ENCODE measurements at regions not wholly inside any gene's neighbourhood (a gene's known extent, or its start where the extent isn't known, plus 50 kb on each side); places are given as distances from the start of the nearest gene placed in this dataset.

GRCh38 chr1:239717097-239717917 lies 330.9 kb downstream of the CHRM3 start:
- in situ Hi-C loops (cut with MboI; ENCODE audit: low pct_unique_long_range_greater_than_20kb, low sequenced_read_pairs) = no loop called here
- peak; percentile 17 for DNase-seq

DNA sequence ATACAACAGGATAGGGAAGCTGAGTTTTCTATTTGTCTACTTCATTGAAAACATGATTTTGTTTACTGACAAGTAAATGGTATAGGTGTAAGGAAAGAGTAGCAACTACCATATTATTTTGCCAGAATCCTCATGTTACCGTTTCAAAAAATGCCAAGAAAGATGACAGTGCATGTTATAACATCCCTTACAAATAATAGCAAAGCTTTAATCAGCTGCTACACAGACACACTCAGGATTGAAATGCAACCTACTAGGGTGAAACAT lies 331.5 kb downstream of the CHRM3 start:
- DNase-seq = no peak
- in situ Hi-C loops (cut with MboI; ENCODE audit: low pct_unique_long_range_greater_than_20kb, low sequenced_read_pairs) = no loop called here

GRCh38 chr1:239718571-239718970 lies 332.2 kb downstream of the CHRM3 start:
- DNase-seq = peak; percentile 64
- in situ Hi-C loops (cut with MboI; ENCODE audit: low pct_unique_long_range_greater_than_20kb, low sequenced_read_pairs) = no loop called here

GRCh38 chr1:239718997-239719628 lies 332.7 kb downstream of the CHRM3 start:
- in situ Hi-C loops (cut with MboI; ENCODE audit: low pct_unique_long_range_greater_than_20kb, low sequenced_read_pairs) = no loop called here
- peak; percentile 59 for DNase-seq

GRCh38 chr1:239719642-239720258 lies 333.4 kb downstream of the CHRM3 start:
- peak; percentile 87 for DNase-seq
- in situ Hi-C loops (cut with MboI; ENCODE audit: low pct_unique_long_range_greater_than_20kb, low sequenced_read_pairs) = no loop called here

DNA sequence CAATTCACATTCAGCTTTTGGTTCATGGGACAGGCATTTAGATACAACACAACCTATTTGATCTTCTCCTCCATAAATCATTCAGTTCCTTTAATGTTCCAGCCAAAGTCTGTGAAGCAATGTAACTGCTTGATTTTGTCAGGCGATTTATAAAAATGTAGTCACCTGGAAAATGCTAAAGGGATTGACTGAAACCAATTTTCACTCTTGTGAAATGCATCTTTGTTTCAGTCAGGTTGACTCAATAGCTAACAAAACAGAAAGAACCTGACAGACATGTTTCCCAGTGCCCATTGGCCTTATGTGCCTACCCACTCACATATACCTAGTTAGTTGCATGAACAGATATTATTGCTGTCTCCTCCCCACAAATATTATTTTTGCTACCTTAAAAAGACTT lies 335.7 kb downstream of the CHRM3 start:
- in situ Hi-C loops (cut with MboI; ENCODE audit: low pct_unique_long_range_greater_than_20kb, low sequenced_read_pairs) = no loop called here
- DNase-seq = no peak

- DNase-seq = no peak
- in situ Hi-C loops (cut with MboI; ENCODE audit: low pct_unique_long_range_greater_than_20kb, low sequenced_read_pairs) = no loop called here
Measured at GRCh38 chr1:239723776-239724367, 337.5 kb downstream of the CHRM3 start.

GRCh38 chr1:239725371-239725770 lies 339.0 kb downstream of the CHRM3 start:
- DNase-seq = no peak
- in situ Hi-C loops (cut with MboI; ENCODE audit: low pct_unique_long_range_greater_than_20kb, low sequenced_read_pairs) = no loop called here

- in situ Hi-C loops (cut with MboI; ENCODE audit: low pct_unique_long_range_greater_than_20kb, low sequenced_read_pairs) = no loop called here
- DNase-seq = no peak
Measured at GRCh38 chr1:239725933-239726332, 339.6 kb downstream of the CHRM3 start.

- no peak for DNase-seq
- in situ Hi-C loops (cut with MboI; ENCODE audit: low pct_unique_long_range_greater_than_20kb, low sequenced_read_pairs) = no loop called here
Measured at GRCh38 chr1:239730378-239730777, 344.0 kb downstream of the CHRM3 start.

- DNase-seq = no peak
- in situ Hi-C loops (cut with MboI; ENCODE audit: low pct_unique_long_range_greater_than_20kb, low sequenced_read_pairs) = no loop called here
Measured at GRCh38 chr1:239731082-239731748, 344.8 kb downstream of the CHRM3 start.

GRCh38 chr1:239732770-239733169 lies 346.4 kb downstream of the CHRM3 start:
- no peak for DNase-seq
- in situ Hi-C loops (cut with MboI; ENCODE audit: low pct_unique_long_range_greater_than_20kb, low sequenced_read_pairs) = no loop called here

DNA sequence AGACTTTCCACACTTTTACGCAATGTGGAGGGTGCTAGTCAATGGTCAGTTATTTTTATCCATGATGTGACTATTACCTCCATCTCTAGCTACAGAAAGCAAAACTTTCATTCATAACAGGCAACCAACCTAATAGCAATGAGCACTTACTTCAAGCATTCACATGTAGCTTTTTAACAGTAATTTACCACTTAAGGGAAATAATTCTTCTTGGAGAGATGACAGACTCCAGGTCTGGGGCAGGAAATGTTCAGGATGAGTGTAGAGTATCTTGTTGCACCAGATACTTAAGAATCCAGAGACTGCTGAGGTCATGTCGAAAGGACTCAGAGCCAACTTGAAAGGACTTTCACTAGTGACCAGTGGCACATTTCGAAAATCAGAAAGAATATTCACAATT lies 347.6 kb downstream of the CHRM3 start:
- in situ Hi-C loops (cut with MboI; ENCODE audit: low pct_unique_long_range_greater_than_20kb, low sequenced_read_pairs) = no loop called here
- no peak for DNase-seq

- DNase-seq = no peak
- in situ Hi-C loops (cut with MboI; ENCODE audit: low pct_unique_long_range_greater_than_20kb, low sequenced_read_pairs) = no loop called here
Measured at GRCh38 chr1:239735111-239735510, 348.7 kb downstream of the CHRM3 start.

GRCh38 chr1:239736479-239736878 lies 350.1 kb downstream of the CHRM3 start:
- in situ Hi-C loops (cut with MboI; ENCODE audit: low pct_unique_long_range_greater_than_20kb, low sequenced_read_pairs) = no loop called here

DNA sequence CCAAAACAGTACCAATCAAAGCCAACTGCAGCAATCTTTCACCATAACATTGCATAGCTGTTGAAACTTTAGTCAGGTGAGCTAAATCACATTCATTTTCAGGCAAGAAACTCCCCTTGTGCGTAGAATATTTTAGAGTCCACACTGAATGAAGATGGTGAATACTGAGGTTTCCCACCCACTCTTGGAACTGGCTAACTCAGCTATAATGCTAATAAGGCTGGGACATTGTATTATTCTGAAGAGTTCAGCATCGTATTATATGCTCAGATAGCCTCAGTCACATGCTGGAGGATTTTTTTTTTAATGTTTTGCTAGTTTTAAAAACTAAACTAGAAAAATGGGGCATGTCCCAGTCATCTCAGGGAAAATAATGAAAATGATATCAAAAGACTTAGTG lies 352.3 kb upstream of the FMN2 start:
- no peak for DNase-seq
- in situ Hi-C loops (cut with MboI; ENCODE audit: low pct_unique_long_range_greater_than_20kb, low sequenced_read_pairs) = no loop called here

More at GRCh38 chr1:239736479-239736878, 350.1 kb downstream of the CHRM3 start:
- DNase-seq = no peak

DNA sequence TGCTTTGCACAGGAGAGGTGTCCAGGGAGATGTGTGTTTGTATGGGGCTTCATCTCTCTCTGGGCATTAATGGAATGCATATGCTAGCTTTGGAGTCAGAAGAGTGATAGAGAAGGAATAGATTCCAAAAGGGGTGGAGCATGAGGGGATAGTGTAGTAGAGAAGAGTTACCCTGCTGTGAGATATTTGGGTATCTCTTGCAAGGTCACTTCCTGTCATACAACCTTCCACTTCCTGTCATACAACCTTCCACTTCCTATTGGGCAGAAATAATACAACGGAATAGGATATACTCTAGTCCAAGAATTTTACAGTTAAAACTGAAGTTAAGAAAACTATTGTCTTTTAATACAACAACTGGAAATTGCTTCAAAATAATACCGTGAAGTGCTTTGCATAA lies 351.8 kb upstream of the FMN2 start:
- DNase-seq = peak; percentile 16
- in situ Hi-C loops (cut with MboI; ENCODE audit: low pct_unique_long_range_greater_than_20kb, low sequenced_read_pairs) = no loop called here

GRCh38 chr1:239742416-239743109 lies 349.1 kb upstream of the FMN2 start:
- in situ Hi-C loops (cut with MboI; ENCODE audit: low pct_unique_long_range_greater_than_20kb, low sequenced_read_pairs) = no loop called here
- DNase-seq = peak; percentile 64

DNA sequence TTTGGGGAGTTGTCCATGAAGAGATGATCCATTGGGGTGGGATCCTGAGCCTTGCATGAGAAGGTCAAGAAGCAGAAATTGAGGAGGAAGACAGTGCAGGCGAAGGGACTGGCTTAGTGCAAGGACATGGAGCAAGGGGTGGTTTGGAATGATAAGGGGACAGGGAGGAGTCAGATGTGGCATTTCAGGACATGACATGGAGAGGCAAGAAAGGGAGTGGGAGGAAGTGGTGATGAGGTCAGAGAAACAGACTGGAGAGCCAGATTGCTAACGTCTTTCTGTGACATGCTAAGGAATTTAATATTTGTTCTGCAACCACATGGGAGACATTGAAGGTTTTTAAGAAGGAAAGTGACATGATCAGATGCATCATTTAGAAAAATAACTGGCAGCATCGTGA lies 346.8 kb upstream of the FMN2 start:
- peak; percentile 76 for DNase-seq
- in situ Hi-C loops (cut with MboI; ENCODE audit: low pct_unique_long_range_greater_than_20kb, low sequenced_read_pairs) = no loop called here
